D341Med (cell line): ENCODE measurements at regions not wholly inside any gene's neighbourhood (a gene's known extent, or its start where the extent isn't known, plus 50 kb on each side); places are given as distances from the start of the nearest gene placed in this dataset.

Experiments used
- DNase-seq: peaks from one replicate; pipeline ENCODE4 v3.0.0; 2012; ENCODE audit warnings: low spot score

DNA sequence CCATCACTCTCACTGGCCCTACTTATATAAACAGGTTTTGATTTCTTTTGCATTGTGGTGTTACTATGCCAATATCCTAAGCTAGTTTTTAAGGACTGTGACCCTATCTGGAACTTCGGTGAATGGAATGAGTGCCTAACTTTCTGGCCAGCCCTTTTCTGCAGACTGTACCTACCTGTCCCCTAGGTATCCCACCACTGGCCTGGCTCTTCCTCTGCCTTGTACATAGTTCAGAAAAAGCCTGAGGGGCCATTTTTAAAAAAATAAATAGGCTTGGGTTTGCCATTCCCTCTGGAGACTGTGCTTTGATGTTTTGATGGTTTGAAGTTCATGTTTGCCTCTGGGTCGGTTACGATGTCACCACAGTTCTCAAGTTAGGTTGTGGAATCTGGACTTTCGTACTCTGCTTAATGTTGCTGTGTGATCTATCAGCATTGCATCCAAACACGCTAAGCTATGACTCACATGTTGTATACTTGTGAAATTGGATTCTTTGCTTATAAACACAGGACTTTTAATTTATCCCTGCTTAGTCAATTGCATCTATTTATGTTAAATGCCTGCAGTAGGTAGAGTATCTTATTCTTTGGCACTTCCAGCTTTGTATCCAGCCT is 182.0 kb downstream of the ANKRD50 start:
- DNase-seq, result no peak

DNA sequence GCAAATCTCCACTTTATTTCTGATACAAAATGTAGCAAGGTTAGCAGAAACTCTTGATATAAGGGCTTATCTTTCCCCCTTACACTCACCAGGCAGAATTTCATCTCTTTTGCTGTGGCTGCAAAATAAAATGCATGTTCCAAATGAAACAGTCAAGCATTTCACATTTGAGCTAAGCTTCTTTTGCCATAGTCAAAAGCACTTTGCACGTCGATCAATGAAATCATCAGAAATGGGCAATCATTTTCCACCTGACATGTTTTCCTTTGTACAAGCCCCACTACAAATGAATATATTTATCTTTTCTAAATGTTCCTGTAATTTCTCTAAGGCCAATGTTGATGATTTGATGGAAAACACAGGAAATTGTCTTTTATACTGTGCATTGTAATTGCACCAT is 178.4 kb downstream of the ANKRD50 start:
- DNase-seq, result no peak

DNA sequence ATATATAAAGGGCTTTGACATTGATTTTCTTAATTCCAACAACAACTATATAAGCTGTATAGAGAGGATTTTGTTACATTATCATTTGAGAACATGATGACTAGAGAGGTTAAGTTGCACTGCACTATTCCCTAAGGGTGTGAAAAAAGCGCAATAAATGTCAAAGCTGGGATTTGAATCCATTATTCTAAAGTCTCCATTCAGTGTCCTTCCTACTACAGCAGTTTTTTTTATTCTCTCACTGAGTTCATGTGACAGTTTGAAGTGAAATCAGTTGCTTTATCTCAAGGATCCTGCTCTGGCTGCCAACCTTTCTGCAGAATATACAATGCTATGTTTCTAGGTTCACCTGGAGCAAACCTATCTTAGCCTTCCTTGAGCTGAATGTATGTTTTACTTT is 177.5 kb downstream of the ANKRD50 start:
- DNase-seq, result no peak

DNA sequence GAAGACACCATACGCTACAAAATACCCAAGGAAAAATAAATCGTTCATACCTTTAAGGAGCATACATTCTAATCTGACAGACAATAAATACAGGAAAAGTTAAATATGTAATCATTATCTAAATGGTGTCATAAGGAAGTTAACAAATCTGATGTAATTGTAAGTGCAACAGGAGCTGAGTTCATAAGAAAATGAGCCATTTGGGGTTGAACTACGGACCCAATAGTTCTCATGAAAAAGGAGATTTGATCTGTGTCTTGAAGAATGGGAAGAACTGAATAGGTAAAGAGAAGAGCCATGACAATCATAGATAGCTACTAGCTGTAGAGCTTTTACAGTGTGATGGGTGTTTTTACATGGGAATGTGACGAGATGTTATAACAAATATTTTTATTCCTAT is 175.6 kb downstream of the ANKRD50 start:
- DNase-seq, result no peak

DNA sequence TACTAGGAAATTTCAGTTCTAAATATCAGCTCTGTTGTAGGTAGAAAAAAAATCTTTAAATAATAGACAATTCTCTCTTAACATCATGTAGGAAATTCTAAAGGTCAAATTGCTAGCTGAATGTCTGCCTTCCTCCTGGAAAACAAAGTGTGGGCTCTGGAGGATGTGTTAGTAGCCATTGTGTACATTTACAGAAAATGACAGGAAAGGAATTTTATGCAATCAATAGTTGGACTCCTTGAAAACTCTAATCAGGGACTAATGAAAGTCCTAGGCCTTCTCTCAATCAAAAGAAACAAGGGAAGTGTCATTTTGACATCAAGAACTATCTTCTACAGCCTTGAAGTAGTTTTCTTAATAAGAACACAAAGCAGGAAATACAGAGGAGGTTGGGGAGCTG is 174.6 kb downstream of the ANKRD50 start:
- no peak for DNase-seq

DNA sequence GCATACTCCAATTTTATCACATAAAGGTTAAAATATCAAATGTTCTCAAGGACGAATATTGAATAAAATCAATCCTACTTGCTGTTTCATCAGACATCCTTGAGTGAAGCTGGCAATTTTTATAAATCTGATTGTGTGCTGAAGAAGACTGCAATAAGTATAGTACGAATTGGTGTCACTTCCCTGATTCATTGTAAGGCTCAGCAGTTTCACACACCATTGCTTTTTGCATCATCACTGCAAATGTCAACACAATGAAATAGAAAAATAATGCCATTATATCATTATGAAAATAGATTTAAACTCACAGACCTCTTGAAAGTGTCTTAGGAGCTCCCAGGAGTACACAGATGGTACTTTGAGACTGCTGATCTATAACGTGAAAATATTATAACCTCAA is 172.5 kb downstream of the ANKRD50 start:
- DNase-seq, result no peak

DNA sequence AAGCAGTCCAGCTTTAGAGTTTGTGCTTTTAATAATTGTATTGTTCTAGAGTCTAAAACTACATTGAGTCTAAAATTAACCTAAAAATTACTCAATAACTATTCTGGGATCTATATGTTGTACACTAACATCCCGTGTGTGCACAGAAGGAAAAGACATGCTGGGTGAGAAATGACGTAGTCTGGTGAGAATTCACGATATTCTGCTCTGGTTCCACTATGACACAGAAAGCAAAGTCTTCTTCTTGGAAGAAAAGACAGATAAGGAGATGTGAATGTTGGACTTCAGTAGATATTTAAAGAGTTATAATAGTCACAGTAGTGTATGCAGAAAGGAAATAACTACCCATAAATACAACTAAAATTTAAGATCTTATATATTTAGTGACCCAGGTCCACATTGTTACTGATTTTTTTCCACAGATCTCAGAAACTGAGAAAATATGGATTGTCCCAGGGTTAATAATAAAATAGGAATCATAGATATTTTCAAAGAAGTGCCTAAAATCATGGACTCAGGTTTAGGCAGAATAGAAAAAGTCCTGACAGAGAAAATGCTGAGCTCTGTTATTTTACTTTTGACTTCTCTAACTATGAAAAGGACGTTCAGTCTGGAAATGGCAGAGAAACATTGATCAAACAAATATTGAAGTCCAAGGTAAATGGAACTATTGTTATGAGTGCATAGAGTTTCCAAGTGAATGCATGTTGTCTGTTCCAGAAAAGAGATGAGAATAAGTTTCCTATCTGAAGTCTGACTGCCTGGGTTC is 170.7 kb downstream of the ANKRD50 start:
- no peak for DNase-seq

DNA sequence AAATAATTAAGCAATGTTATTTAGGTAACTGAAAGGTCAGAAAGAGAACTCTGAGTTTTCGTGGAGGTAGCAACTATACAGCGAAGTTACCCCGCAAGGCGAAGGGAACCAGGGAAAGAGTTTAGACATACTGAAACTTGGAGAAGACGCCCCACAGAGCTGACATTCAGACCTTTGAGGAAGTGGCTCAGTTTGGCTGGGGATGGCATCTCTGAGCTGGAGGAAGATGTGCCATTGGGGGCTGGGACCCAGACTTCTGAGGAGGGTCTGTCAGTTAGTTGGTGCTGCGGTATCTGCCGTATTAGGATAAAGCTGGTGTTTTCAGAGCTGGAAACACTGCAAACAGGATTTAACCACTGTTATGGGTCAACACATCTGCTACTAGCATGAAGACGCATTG is 156.6 kb downstream of the ANKRD50 start:
- DNase-seq, result no peak

DNA sequence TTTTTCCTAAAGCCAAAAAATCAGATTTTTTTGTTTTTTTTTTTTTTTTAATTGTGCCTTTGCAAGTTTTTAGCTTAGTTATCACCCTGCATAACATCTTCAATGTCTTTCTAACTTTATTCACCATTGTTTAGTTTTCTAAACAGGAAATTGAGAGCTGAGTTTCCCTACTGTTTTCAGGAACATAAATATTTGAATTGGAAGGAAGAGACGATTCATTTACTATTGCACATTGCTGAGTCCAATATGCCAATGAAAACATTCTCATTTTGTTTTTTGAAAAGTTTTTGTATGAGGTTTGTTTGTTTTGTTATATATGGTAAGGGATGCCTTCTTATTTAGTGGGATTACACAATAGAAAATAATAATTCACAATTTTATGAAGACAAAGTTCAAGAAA is 148.4 kb downstream of the ANKRD50 start:
- DNase-seq, result no peak

DNA sequence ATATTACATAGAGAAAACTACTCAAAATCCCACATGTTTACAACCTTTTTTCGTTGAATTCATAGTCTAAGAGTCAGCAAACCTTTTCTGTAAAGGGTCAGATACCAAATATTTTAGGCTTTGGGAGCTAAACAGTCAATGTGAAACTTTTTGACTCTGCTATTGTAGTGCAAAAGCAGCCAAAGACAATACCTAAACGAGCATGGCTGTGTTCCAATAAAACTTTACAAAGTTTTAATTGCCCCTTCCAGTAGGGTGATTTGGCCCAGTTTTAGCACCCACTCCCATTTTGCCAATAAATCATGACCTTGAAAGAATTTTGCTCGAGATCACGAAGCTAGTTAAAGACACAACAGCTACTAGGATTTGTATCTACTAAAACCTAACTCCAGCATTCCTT is 147.2 kb downstream of the ANKRD50 start:
- DNase-seq, result no peak

DNA sequence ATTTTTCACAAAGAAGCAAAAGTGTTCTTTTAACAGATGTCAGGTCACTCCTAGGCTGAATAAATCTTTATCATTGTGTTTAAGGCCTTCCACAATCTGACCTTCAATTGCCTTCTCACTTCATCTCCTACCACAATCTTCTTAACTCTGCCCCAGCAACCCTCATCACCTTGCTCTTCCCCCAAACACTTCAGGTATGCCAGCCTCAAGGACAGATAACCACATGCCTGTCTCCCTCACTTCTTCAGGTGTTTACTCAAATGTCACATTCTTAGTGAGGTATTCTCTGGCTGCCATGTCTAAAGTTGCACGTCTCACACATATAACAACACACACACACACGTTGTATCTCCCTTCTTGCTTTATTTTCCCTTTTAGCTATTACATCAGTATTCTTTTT is 146.5 kb downstream of the ANKRD50 start:
- no peak for DNase-seq

DNA sequence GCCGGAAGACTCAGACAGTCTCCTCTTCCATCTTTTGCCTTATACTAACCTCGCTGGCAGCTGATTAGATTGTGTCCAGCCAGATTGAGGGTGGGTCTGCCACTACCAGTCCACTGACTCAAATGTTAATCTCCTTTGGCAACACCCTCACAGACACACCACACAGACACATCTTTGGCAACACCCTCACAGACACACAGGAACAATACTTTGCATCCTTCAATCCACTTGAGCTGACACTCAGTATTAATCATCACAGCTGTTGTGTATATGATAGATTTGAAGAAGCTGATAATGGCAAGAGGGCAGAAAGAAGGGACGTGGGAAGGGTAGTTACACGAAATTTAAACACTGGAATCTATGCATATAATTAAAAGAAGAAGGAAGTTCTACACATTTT is 139.5 kb downstream of the ANKRD50 start:
- DNase-seq, result no peak

DNA sequence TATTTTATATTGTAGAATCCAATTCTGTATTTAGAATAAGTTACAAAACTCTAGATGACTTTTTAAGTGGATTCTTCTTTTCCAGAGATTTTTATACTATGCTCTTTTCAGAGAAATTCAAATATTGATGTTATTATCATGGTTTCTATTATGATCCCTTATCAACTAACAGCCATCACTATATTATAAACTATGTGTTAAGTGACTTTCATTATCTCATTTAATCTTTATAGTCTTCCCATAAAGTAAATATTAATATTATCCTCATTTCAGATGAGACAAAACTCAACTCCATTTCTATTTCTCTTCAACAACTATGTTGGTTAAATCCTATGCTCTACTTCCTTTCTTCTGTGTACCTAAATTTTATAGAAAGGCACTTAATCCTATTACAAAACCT is 132.6 kb downstream of the ANKRD50 start:
- no peak for DNase-seq

DNA sequence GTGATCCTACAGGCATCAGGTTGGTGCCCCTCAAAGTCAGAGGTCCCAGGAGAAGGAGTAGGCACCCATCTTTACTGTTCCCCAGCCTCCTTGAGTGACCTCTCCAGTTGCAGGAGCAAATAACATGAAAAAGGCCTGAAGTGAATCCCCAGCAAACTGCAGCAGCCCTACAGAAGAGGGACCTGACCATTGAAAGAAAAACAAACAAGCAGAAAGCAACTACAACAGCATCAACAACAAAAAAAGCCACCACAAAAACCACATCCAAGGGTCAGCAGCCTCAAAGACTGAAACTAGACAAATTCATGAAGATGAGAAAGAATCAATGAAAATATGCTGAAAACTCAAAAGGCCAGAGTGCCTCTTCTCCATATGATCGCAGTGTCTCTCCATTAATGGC is 128.7 kb downstream of the ANKRD50 start:
- no peak for DNase-seq

DNA sequence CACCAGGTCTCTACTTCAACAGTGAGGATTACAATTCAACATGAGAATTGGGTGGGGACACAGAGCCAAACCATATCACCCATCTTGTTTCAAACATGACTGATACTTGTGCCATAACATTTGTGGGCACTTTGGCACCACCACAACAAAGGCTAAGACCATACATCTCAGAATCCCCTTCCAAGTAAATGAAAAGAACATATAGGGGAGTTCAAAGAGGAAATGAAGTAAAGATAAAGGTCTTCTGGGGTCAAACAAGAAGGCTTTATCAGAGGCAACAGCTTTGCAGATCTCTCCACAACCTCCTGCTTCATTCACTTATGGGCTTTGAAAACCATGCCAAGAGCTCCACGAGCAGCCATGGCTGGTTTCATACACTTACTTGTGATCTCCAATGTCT is 122.7 kb downstream of the ANKRD50 start:
- DNase-seq, result no peak

DNA sequence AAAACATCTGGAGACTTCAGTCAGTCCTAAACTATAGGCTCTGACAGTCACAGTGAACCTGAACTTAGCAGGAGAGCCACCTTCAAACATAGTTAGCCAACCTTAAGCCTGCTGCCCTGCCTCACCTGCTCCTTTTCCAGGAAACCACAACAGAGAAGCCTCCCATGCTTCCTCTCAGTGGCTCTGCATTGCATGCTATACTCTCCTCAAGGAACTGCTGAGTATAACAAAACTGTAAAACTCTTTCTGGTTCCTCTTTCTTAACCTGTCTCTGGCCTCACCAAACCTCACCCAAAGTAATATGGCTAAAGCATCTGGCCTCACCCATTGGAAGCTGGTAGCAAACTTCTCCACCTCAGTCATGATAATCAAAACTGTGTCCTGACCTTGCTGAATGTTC is 122.1 kb downstream of the ANKRD50 start:
- no peak for DNase-seq

DNA sequence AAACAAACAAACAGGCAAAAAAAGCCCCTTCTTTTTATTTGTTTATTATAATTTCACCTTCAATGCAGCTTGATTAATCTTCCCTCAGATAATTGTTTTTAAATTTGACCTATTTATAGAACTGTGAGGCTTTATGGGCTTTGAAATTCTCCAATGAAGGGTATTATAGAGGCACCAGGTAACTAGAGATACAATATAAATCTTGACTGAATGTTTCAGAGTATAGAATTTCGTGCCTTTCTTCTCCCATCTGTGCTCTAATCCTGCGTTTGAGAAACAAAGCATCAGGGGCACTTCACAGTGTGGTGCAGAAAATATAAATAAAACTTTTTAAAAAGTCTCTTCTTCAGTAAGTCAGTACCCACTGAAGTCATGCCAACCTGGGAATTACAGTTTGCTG is 120.9 kb downstream of the ANKRD50 start:
- DNase-seq, result no peak

DNA sequence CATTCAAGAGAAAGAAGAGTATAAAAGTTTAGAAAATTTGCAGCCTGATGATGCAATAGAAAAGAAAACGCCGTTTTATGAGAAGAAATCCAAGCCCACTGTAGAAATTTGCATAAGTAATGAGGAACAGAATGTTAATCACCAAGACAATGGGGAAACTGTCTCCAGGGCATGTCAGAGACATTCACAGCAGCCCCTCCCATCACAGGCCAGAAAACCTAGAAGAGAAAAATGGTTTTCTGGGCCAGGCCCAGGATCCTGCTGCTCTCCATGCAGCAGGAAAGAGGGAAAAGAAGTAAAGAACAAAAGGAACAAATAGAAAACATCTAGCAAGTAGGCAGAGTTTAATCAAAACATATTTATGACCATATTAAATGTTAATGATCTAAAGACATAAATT is 119.0 kb downstream of the ANKRD50 start:
- DNase-seq, result no peak

DNA sequence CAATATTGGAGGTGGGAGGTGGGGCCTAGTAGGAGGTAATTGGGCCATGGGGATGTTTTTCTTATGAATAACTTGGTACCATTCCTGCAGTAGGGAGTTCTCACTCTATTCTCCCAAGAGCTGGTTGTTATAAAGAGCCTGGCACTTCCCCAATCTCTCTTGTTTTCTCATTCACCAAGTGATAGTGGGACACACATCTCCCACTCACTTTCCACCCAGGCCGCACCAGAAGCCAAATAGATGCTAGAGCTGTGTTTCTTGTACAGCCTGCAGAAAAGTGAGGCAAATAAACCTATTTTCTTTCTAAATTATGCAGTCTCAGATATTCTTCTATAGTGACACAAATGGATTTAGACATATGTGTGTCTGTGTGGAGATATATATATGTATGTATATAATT is 117.6 kb downstream of the ANKRD50 start:
- no peak for DNase-seq

DNA sequence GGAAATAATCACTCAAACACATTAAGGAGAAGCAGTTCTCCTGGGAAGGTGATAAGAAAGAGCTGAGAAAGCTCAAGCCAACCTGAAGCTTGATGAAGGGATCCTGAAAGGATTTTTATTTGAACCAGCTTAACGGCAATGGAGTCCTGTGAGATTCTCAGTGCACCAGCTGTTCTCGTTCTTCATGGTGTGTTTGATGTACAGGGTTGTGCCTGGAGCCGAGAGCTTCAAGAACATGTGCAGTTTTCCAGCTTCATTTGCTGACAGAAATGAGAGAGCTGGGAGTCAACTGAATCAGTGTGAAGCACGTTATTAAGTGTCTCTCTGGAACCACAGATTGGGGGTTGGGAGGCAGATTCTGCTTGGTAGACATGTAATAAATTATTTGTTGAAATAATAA is 115.7 kb downstream of the ANKRD50 start:
- no peak for DNase-seq

DNA sequence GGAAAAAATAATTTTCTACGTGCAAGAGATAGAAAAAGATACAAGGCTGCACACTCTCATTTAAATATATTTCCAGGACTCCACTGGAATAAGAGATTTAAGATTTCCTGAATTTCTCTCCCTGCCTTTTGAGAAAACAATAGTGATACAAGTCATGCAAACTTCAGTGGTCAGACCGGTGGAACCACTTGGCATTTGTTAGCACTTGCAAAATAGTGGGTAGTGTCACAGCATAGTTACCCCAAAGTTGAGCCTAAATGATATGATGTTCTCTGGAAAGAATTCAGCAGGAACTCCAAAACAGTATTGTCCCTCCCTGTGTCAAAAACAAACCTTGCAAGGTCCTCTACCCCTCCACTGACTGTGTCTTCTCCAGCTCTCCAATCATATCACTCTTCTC is 102.3 kb downstream of the ANKRD50 start:
- DNase-seq, result no peak
